Fibroblast of peridontal ligament (primary cell): ENCODE measurements at regions not wholly inside any gene's neighbourhood (a gene's known extent, or its start where the extent isn't known, plus 50 kb on each side); places are given as distances from the start of the nearest gene placed in this dataset.
A peak's percentile ranks its signal among the peaks of the same experiment; 100 is the strongest.
"Not testable (repeated sequence)": the region's sequence is repeated elsewhere in the genome, so short reads cannot be mapped to it uniquely, and the experiment has no call there.

Source experiments
- DNase-seq: peaks from one replicate; pipeline ENCODE4 v3.0.0-alpha.2; 2010; ENCODE audit errors: extremely low read depth

GRCh38 chr6:90372450-90372849 is 75.8 kb upstream of the BACH2 start:
- no peak for DNase-seq

DNA sequence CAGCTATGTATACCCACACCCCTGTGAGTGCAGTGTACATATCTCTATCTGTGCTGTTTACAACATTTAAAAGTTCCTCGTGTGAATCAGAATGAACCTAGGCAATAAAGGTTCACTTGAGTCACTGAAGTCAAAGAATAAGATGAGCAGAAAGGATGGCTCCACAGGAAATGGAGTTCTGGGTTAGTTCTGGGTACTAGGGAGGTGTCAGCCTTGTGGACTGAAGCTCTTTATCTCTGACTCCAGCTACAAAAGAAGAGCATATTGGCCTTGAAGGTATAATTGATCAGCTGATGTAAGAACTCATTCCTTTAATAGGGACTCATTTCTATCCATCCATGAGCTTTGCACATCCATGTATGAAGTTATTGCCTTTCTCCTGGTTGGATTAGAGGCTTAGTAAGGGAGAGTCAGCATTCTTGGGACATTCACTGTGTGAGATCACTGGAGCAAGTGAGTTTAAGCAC is 73.9 kb upstream of the BACH2 start:
- DNase-seq, result peak; percentile 21

DNA sequence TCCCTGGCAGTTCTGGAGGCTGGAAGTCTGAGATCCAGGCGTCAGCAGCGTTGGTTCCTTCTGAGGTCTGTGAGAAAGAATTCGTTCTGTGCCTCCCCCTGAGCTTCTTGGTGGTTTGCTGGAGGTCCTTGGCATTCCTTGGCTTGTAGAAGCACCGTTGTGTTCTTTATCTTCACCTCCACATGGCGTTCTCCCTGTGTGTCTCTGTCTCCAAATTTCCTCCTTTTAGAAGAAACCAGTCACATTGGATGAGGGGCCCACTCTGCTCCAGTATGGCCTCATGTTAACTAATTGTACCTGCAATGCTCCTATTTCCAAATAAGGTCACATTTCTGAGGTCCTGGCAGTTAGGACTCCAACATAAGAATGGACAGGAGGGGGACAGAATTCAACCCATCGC is 73.0 kb upstream of the BACH2 start:
- no peak for DNase-seq

DNA sequence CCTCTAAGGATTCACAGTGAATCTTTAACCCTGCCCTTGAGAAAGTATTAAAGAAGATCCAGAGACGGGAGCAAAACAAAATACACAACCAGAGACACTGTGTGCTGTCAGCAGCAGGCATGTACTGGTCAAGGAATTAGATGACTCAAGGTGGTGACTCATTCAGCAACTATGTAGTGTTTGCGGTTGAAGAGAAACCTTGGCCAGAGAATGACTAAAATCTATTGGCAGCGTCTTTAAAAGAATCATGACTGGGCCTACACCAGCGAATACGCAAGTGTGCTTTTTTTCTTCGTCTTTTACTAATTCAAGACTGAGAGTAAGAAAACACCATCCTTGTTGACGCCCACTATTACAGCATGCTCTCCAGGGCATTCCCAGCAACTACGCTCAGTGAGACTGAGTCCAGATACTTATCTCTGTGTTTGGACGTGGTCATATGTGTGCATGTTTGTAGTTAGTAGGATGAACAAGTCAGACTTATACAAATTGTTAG is 72.4 kb upstream of the BACH2 start:
- DNase-seq, result peak; percentile 100

GRCh38 chr6:90368601-90369000 is 72.0 kb upstream of the BACH2 start:
- DNase-seq, result peak; percentile 86

GRCh38 chr6:90368001-90368400 is 71.4 kb upstream of the BACH2 start:
- DNase-seq, result no peak

DNA sequence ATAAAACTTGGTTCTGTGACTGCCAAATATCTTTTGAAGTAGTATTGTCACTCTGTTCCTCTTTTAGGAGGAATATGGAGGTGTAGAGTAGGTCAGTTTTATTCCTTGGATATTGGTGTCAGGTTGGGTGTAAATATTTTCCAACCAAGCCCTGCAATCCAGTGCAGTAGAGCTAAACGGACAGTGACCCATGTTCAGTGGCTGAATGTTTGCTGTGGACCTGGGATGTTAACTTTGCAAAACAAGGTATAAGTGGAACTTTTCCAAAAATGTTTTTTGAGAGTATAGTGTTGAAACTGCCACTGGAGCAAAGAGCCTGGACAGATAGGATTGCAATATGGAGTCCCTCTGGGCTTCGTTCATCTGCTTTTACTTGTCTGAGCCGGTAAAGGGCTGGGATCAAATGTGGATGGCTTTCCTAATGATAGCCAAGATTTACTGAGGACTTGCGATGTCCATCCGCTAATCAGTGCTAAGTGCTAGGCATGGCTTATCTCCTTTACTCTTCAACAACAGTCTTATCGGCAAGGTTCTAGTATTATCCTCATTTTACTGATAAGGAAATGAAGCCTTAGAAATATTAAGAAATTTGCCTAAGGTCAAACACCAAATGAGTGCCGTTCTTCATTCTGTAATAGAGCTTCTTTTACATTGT is 69.0 kb upstream of the BACH2 start:
- DNase-seq, result no peak

- DNase-seq, result no peak
Measured at GRCh38 chr6:90365002-90365401, 68.4 kb upstream of the BACH2 start.

- no peak for DNase-seq
Measured at GRCh38 chr6:90364286-90364685, 67.6 kb upstream of the BACH2 start.

DNA sequence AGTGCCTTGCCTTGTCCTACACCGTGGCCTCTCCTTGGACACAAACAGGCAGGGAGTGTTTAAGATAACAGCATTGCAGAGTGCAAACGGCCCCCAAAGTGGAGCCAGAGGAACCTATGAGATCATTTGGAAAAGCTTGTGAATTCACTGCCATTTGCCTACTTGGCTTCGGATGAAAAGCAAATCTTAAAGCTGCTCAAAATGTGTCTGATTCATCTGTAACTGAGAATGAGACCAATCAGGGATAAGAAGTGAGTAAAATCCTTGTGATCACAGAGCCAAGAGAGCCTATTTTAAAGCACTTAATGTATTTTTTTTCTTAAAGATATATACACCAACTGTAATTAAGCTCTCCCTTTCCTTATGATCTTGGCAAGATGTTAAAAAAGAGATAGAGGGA is 65.7 kb upstream of the BACH2 start:
- peak; percentile 80 for DNase-seq

DNA sequence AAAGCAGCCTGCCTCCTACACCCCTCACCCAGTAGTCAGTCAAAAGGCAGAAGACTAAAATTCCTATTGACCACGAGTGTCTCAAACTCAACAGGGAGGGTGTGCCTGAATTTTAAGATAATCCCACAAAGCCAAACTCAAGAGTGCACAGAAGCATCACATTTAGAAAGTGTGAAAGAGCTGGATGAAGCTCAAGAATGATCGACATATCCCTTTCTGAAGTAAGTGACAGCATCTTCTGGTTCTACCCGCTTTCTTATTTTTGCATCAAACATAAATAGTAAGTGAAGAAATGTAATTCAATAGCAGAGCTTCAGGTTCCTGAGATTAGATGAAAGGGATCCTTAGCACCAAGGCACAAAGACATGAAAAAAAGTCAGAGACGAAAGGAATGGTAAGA is 64.5 kb upstream of the BACH2 start:
- DNase-seq, result no peak

DNA sequence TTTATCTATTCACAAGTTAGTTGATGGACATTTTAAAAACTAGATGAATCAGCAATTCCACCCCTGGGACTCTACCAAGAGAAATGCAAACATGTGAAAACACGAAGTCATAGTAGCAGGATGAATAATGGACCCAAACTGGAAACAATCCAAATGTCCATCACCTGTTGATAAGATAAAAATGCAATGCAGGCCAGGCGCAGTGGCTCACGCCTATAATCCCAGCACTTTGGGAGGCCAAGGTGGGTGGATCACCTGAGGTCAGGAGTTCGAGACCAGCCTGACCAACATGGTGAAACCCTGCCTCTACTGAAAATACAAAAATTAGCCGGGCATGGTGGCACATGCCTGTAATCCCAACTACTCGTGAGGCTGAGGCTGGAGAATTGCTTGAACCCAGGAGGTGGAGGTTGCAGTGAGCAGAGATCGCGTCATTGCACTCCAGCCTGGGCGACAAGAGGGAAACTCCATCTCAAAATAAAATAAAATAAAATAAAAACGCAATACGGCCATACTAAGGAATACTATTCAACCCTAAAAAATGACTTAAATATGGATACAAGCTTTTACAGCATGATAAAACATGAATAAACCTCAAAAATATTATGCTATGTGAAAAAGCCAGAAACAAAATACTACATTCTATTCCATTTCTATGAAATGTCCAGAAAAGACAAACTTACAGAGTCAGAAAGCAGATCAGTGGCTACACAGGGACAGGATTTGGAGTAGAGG is 61.6 kb upstream of the BACH2 start:
- DNase-seq, result not testable (repeated sequence)

GRCh38 chr6:90356012-90356421 is 59.4 kb upstream of the BACH2 start:
- no peak for DNase-seq

DNA sequence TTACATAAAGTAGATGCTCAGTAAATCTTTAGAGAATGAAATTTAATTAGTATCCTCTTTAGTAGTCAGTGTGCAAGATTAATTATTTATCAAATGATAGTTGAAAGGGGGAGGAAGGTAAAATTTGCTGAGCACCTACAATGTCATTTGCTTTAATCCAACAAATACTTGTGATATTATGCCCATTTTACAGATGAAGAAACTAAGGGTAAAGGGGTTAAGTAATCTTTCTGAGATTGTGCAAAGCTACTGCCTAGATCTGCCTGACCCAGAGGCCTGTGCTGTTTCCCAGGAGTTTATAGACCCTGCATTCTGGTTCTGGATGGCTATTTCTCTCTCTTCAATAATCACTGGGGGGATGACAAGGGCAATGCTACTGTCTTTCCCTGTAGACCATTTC is 58.3 kb upstream of the BACH2 start:
- DNase-seq, result no peak

DNA sequence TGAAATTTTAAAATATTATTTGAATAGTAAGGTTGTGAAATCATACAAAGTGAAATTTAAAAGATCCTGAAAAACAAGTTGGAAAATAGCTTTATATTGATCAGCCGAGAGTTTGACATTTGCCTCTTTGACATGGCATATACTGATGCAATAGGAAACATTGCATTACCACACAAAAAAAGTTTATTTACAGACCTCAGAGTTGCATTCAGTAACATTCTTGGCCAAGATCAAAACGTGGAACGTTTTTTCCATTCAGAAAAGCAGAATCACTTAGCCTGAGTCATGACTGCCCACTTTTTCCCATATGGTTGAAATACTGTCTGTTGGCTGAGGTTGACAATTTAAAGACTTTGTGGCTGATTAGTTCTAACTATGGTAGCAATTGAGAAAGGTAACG is 55.1 kb upstream of the BACH2 start:
- peak; percentile 85 for DNase-seq

- no peak for DNase-seq
Measured at GRCh38 chr6:90350689-90351554, 54.3 kb upstream of the BACH2 start.

- no peak for DNase-seq
Measured at GRCh38 chr6:90347411-90347851, 50.8 kb upstream of the BACH2 start.

DNA sequence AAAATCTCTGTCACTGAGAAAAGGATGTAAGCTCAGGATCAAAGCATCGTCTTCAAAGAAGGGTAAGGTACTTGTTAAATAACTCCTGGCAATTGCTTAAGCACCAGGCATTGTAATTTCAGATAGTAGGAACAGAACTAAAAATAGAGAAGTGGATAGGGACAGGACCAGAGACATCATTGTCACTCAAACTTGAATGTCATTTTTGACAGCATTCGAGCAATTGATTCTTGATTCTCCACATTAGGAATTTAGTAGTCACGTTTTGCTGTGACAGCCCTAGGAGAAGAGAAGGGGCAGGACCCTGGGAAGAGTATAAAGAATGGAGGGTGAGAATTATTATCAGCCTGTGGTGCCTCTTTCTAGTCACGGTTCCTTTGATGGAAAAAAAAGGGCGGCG is 50.1 kb upstream of the BACH2 start:
- DNase-seq, result no peak
